Fibroblast of lung (primary cell): ENCODE measurements at regions not wholly inside any gene's neighbourhood (a gene's known extent, or its start where the extent isn't known, plus 50 kb on each side); places are given as distances from the start of the nearest gene placed in this dataset.

Experiments
- CTCF ChIP-seq, 2 donors: IDR thresholded peaks in 1 of 2; conservative IDR thresholded peaks in 1 of 2; 1 replicate in 1 of 2; 2 replicates in 1 of 2; pipeline ENCODE4 v1.5.1; 2011 to 2012; ENCODE audit warnings: low read length in 2 of 2, control low read depth in 1 of 2, inconsistent platforms in 1 of 2, low read depth in 1 of 2, mild to moderate bottlenecking in 1 of 2
- EZH2 ChIP-seq: IDR thresholded peaks from 2 replicates; pipeline ENCODE4 v1.5.1; 2012; ENCODE audit warnings: low read length, control low read depth, mild to moderate bottlenecking; ENCODE audit errors: missing control alignments

- TF ChIP-seq CTCF (conservative IDR thresholded peaks at IDR 0.05 in 1 of 2, IDR thresholded peaks at IDR 0.05 in 1 of 2; ENCODE audit: low read depth in 1 of 2, low read length in 2 of 2) (no peak), EZH2 (no peak)
Measured at GRCh38 chr3:34298653-34299052, 500.2 kb downstream of the PDCD6IP start.
